ENCODE measurements at regions not wholly inside any gene's neighbourhood (a gene's known extent, or its start where the extent isn't known, plus 50 kb on each side); places are given as distances from the start of the nearest gene placed in this dataset.

GRCh38 chr4:128698386-128698785 is 111.1 kb upstream of the JADE1 start:
- Histone ChIP-seq H3K9ac (ENCODE audit: insufficient read depth, low read depth, low read length) (no peak overlapping the region), H3K27me3 (ENCODE audit: control insufficient read depth in 1 of 2, insufficient read depth in 2 of 2, low read length in 2 of 2) (no peaks in the 10 kb centered on the region), H4K20me1 (ENCODE audit: insufficient read depth, low read length) (no peaks in the 10 kb centered on the region), H3K4me1 (ENCODE audit: insufficient read depth, low read length) (no peaks in the 10 kb centered on the region), H3K27ac (ENCODE audit: extremely low read length, insufficient read depth, low read length) (no peak overlapping the region), H3K36me3 (replicated peaks in 1 of 2; ENCODE audit: control insufficient read depth in 1 of 2, insufficient read depth in 2 of 2, low read length in 2 of 2) (no peaks in the 10 kb centered on the region), H3K4me3 (replicated peaks in 1 of 3; ENCODE audit: insufficient read depth in 1 of 3, low read depth in 2 of 3, low read length in 3 of 3) (no peak overlapping the region), H2AFZ (ENCODE audit: low read length) (no peak overlapping the region), H3K9me3 (ENCODE audit: low read length) (no peaks in the 10 kb centered on the region), H3K79me2 (ENCODE audit: insufficient read depth, low read length) (no peaks in the 10 kb centered on the region), H3K4me2 (ENCODE audit: low read depth, low read length) (no peak overlapping the region)
- no peak for DNase-seq (ENCODE audit: low spot score)
- ATAC-seq: no peak
- intact Hi-C loops (cut with micrococcal nuclease; ENCODE audit: unreplicated experiment) (no loop called here), in situ Hi-C loops (cut with HindIII; ENCODE audit: extremely low pct_ligation_motif_present, low pct_unique_long_range_greater_than_20kb) (no loop called here)
- CTCF ChIA-PET (ENCODE audit: low intra/inter-chr PET ratio, low total read pairs): no interaction called here
- POLR2A ChIA-PET: no interaction called here
- FAIRE-seq: no peak
- no peak for TF ChIP-seq PLRG1 (conservative IDR thresholded peaks at IDR 0.05)
- no peak for TF ChIP-seq ZBTB33 (CRISPR knock-in tag; IDR thresholded peaks at IDR 0.05)
- no peak for TF ChIP-seq ZNF382 (CRISPR knock-in tag; IDR thresholded peaks at IDR 0.05; ENCODE audit: borderline replicate concordance)
- TF ChIP-seq ETV5 (CRISPR knock-in tag; IDR thresholded peaks at IDR 0.05; ENCODE audit: borderline replicate concordance): no peak
- TF ChIP-seq ATM (IDR thresholded peaks at IDR 0.05; ENCODE audit: borderline replicate concordance): no peak
- no peak for TF ChIP-seq ZNF644 (CRISPR knock-in tag; IDR thresholded peaks at IDR 0.05; ENCODE audit: low read depth)
- no peak for TF ChIP-seq RBM22 (optimal IDR thresholded peaks at IDR 0.05; ENCODE audit: low read length)
- no peak for TF ChIP-seq MIER2 (CRISPR knock-in tag; IDR thresholded peaks at IDR 0.05)
- TF ChIP-seq ZNF431 (CRISPR knock-in tag; IDR thresholded peaks at IDR 0.05; ENCODE audit: borderline replicate concordance, low read depth): no peak
- no peak for TF ChIP-seq ZNF780A (CRISPR knock-in tag; IDR thresholded peaks at IDR 0.05)
- no peak for TF ChIP-seq FOXO1 (CRISPR knock-in tag; IDR thresholded peaks at IDR 0.05)
- TF ChIP-seq NKX3-1 (CRISPR knock-in tag; IDR thresholded peaks at IDR 0.05): no peak
- TF ChIP-seq SRF (IDR thresholded peaks at IDR 0.05; ENCODE audit: low read depth, low read length): no peak
- TF ChIP-seq KLF13 (CRISPR knock-in tag; IDR thresholded peaks at IDR 0.05): no peak
- no peak for TF ChIP-seq ZNF496 (CRISPR knock-in tag; IDR thresholded peaks at IDR 0.05; ENCODE audit: insufficient replicate concordance)
- no peak for TF ChIP-seq MEIS1 (CRISPR knock-in tag; IDR thresholded peaks at IDR 0.05; ENCODE audit: borderline replicate concordance)
- no peak for TF ChIP-seq ZFYVE20 (CRISPR knock-in tag; IDR thresholded peaks at IDR 0.05; ENCODE audit: borderline replicate concordance, low read depth)
- 6% methylated on average over 2 of the region's 2 CpGs for WGBS (ENCODE audit: low lambda C conversion rate)
- no TSS peak for BruUV-seq (replicated peaks)

Measured in HepG2 (cell line).